Skeletal muscle tissue (tissue), 3 donors: ENCODE measurements at regions not wholly inside any gene's neighbourhood (a gene's known extent, or its start where the extent isn't known, plus 50 kb on each side); places are given as distances from the start of the nearest gene placed in this dataset.

Experiments used
- H3K27ac ChIP-seq: one replicate; pipeline ENCODE4 v1.7.0; 2013; ENCODE audit warnings: mild to moderate bottlenecking, low read depth, low read length, inconsistent platforms
- H3K27me3 ChIP-seq, 3 donors: one replicate each; pipeline ENCODE4 v1.7.0; 2013; ENCODE audit warnings: low read length in 3 of 3; ENCODE audit not compliant: control insufficient read depth in 3 of 3, insufficient read depth in 3 of 3
- H3K36me3 ChIP-seq, 3 donors: one replicate each; pipeline ENCODE4 v1.7.0; 2013; ENCODE audit warnings: low read length in 3 of 3; ENCODE audit not compliant: control insufficient read depth in 3 of 3, insufficient read depth in 3 of 3
- H3K4me1 ChIP-seq, 3 donors: one replicate each; pipeline ENCODE4 v1.7.0; 2013; ENCODE audit warnings: low read length in 3 of 3, mild to moderate bottlenecking in 3 of 3; ENCODE audit not compliant: control insufficient read depth in 3 of 3, insufficient read depth in 3 of 3
- H3K4me3 ChIP-seq, 3 donors: one replicate each; pipeline ENCODE4 v1.7.0; 2013; ENCODE audit warnings: low read length in 3 of 3
- H3K9ac ChIP-seq, 3 donors: one replicate each; pipeline ENCODE4 v1.7.0; 2013; ENCODE audit warnings: low read length in 3 of 3, mild to moderate bottlenecking in 3 of 3, moderate library complexity in 2 of 3, low read depth in 1 of 3
- H3K9me3 ChIP-seq, 3 donors: one replicate each; pipeline ENCODE4 v1.7.0; 2013; ENCODE audit warnings: low read length in 3 of 3; ENCODE audit not compliant: control insufficient read depth in 3 of 3
- donor health status: Osteomylitis.

GRCh38 chr3:69579306-69580041 lies 159.8 kb upstream of the MITF start:
- Histone ChIP-seq H3K27me3 (peaks cover 0 to 3% (median 0%) of the 10 kb centered on the region in 3 donors), H3K9me3 (no peaks in the 10 kb centered on the region), H3K4me1 (no peaks in the 10 kb centered on the region), H3K36me3 (no peaks in the 10 kb centered on the region), H3K27ac (no peak overlapping the region), H3K4me3 (no peak overlapping the region), H3K9ac (no peak overlapping the region)

GRCh38 chr3:69569520-69569919 lies 169.7 kb upstream of the MITF start:
- H3K4me1 ChIP-seq: no peaks in the 10 kb centered on the region
- H3K4me3 ChIP-seq: no peak overlapping the region
- H3K27ac ChIP-seq: no peak overlapping the region
- H3K36me3 ChIP-seq: no peaks in the 10 kb centered on the region
- no peaks in the 10 kb centered on the region for H3K9me3 ChIP-seq
- H3K27me3 ChIP-seq: no peaks in the 10 kb centered on the region
- no peak overlapping the region for H3K9ac ChIP-seq

- Histone ChIP-seq H3K4me1 (no peaks in the 10 kb centered on the region), H3K4me3 (no peak overlapping the region), H3K27ac (no peak overlapping the region), H3K36me3 (no peaks in the 10 kb centered on the region), H3K27me3 (no peaks in the 10 kb centered on the region), H3K9me3 (no peaks in the 10 kb centered on the region), H3K9ac (no peak overlapping the region)
These were observed 170.3 kb upstream of the MITF start for GRCh38 chr3:69568951-69569350.

- Histone ChIP-seq H3K27me3 (no peaks in the 10 kb centered on the region), H3K27ac (no peak overlapping the region), H3K9me3 (no peaks in the 10 kb centered on the region), H3K4me1 (no peaks in the 10 kb centered on the region), H3K9ac (no peak overlapping the region), H3K36me3 (no peaks in the 10 kb centered on the region), H3K4me3 (no peak overlapping the region)
These were observed 170.8 kb upstream of the MITF start for GRCh38 chr3:69568458-69568857.

GRCh38 chr3:69567710-69568052 lies 171.6 kb upstream of the MITF start:
- Histone ChIP-seq H3K4me1 (no peaks in the 10 kb centered on the region), H3K36me3 (no peaks in the 10 kb centered on the region), H3K27ac (no peak overlapping the region), H3K4me3 (no peak overlapping the region), H3K27me3 (no peaks in the 10 kb centered on the region), H3K9me3 (no peaks in the 10 kb centered on the region), H3K9ac (no peak overlapping the region)

GRCh38 chr3:69567023-69567709 lies 172.1 kb upstream of the MITF start:
- no peaks in the 10 kb centered on the region for H3K4me1 ChIP-seq
- H3K36me3 ChIP-seq: no peaks in the 10 kb centered on the region
- H3K4me3 ChIP-seq: no peak overlapping the region
- no peaks in the 10 kb centered on the region for H3K27me3 ChIP-seq
- H3K27ac ChIP-seq: no peak overlapping the region
- no peaks in the 10 kb centered on the region for H3K9me3 ChIP-seq
- H3K9ac ChIP-seq: no peak overlapping the region

- H3K27ac ChIP-seq: no peak overlapping the region
- no peaks in the 10 kb centered on the region for H3K4me1 ChIP-seq
- H3K27me3 ChIP-seq: no peaks in the 10 kb centered on the region
- H3K9ac ChIP-seq: no peak overlapping the region
- no peaks in the 10 kb centered on the region for H3K36me3 ChIP-seq
- no peaks in the 10 kb centered on the region for H3K9me3 ChIP-seq
- H3K4me3 ChIP-seq: no peak overlapping the region
These were observed 173.0 kb upstream of the MITF start for GRCh38 chr3:69566275-69566674.

- H3K4me1 ChIP-seq: no peaks in the 10 kb centered on the region
- no peaks in the 10 kb centered on the region for H3K9me3 ChIP-seq
- H3K4me3 ChIP-seq: no peak overlapping the region
- H3K27me3 ChIP-seq: no peaks in the 10 kb centered on the region
- H3K27ac ChIP-seq: no peak overlapping the region
- no peak overlapping the region for H3K9ac ChIP-seq
- H3K36me3 ChIP-seq: no peaks in the 10 kb centered on the region
These were observed 173.9 kb upstream of the MITF start for GRCh38 chr3:69565316-69565715.

GRCh38 chr3:69563981-69564380 lies 175.3 kb upstream of the MITF start:
- H3K9ac ChIP-seq: no peak overlapping the region
- H3K27me3 ChIP-seq: no peaks in the 10 kb centered on the region
- H3K9me3 ChIP-seq: no peaks in the 10 kb centered on the region
- no peak overlapping the region for H3K4me3 ChIP-seq
- no peaks in the 10 kb centered on the region for H3K36me3 ChIP-seq
- no peak overlapping the region for H3K27ac ChIP-seq
- H3K4me1 ChIP-seq: peaks cover 0 to 2% (median 0%) of the 10 kb centered on the region in 3 donors

- Histone ChIP-seq H3K27ac (no peak overlapping the region), H3K4me3 (no peak overlapping the region), H3K4me1 (peaks cover 0 to 2% (median 0%) of the 10 kb centered on the region in 3 donors), H3K9me3 (no peaks in the 10 kb centered on the region), H3K27me3 (no peaks in the 10 kb centered on the region), H3K9ac (no peak overlapping the region), H3K36me3 (no peaks in the 10 kb centered on the region)
These were observed 176.1 kb upstream of the MITF start for GRCh38 chr3:69563151-69563550.
